GM23338 (cell line): ENCODE measurements at regions not wholly inside any gene's neighbourhood (a gene's known extent, or its start where the extent isn't known, plus 50 kb on each side); places are given as distances from the start of the nearest gene placed in this dataset.

Experiments used
- POLR2AphosphoS5 ChIP-seq: IDR thresholded peaks from 2 replicates; pipeline ENCODE4 v1.6.1; 2016; ENCODE audit warnings: antibody characterized with exemption, low read depth
- TF ChIP-seq, protein P1 (sequence below), 2 experiments: fragments of 200-600 bp in 1 of 2; sonication (generic) in 1 of 2; conservative IDR thresholded peaks; 2 replicates each; pipeline versions ENCODE4 v1.5.1 to v1.6.1; 2016 to 2017; ENCODE audit warnings: antibody characterized with exemption in 2 of 2, low read depth in 2 of 2, mild to moderate bottlenecking in 2 of 2, moderate library complexity in 1 of 2

DNA sequence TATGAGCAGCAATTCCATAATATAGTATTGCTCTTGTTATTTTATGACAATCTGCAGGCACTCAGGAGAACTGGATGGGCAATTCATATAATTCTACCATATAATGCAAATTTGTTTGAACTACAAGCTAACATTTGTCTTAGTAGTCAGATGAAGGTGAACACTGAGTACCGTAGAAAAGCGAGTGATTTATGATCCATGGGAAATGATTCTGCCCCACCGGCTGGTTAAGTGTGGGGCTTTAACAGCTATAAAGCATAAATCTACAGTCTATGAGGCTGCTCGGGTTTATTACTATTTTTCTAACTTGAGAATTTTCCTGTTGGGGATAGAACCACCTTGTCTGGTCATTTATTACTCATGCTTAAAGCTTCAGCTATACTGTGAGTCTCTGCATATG is 275.5 kb downstream of the PCDH10 start:
- no peak for TF ChIP-seq POLR2AphosphoS5
- TF ChIP-seq, protein P1, sequence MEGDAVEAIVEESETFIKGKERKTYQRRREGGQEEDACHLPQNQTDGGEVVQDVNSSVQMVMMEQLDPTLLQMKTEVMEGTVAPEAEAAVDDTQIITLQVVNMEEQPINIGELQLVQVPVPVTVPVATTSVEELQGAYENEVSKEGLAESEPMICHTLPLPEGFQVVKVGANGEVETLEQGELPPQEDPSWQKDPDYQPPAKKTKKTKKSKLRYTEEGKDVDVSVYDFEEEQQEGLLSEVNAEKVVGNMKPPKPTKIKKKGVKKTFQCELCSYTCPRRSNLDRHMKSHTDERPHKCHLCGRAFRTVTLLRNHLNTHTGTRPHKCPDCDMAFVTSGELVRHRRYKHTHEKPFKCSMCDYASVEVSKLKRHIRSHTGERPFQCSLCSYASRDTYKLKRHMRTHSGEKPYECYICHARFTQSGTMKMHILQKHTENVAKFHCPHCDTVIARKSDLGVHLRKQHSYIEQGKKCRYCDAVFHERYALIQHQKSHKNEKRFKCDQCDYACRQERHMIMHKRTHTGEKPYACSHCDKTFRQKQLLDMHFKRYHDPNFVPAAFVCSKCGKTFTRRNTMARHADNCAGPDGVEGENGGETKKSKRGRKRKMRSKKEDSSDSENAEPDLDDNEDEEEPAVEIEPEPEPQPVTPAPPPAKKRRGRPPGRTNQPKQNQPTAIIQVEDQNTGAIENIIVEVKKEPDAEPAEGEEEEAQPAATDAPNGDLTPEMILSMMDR (conservative IDR thresholded peaks at IDR 0.05; ENCODE audit: low read depth in 2 of 2), result no peak
